H9 (cell line): ENCODE measurements at regions not wholly inside any gene's neighbourhood (a gene's known extent, or its start where the extent isn't known, plus 50 kb on each side); places are given as distances from the start of the nearest gene placed in this dataset.

Source experiments
- DNase-seq: peaks from one replicate; pipeline ENCODE4 v3.0.0-alpha.2; 2017
- H2AFZ ChIP-seq: one replicate; pipeline ENCODE4 v1.6.1; 2013; ENCODE audit warnings: mild to moderate bottlenecking, low read length, control low read depth, moderate library complexity
- H2AK5ac ChIP-seq: 2 replicates; pipeline ENCODE4 v1.6.1; 2013; ENCODE audit warnings: low read length, control low read depth, mixed read lengths; ENCODE audit not compliant: insufficient read length
- H2BK120ac ChIP-seq: one replicate; pipeline ENCODE4 v1.6.1; 2013; ENCODE audit warnings: low read depth, mild to moderate bottlenecking, low read length, control low read depth, inconsistent platforms; ENCODE audit not compliant: poor library complexity, severe bottlenecking
- H2BK12ac ChIP-seq: 2 replicates; pipeline ENCODE4 v1.6.1; 2013; ENCODE audit warnings: low read length, control low read depth, mixed read lengths, low read depth; ENCODE audit not compliant: insufficient read length
- H2BK15ac ChIP-seq: 2 replicates; pipeline ENCODE4 v1.6.1; 2013; ENCODE audit warnings: low read depth, low read length, control low read depth
- H2BK20ac ChIP-seq: one replicate; pipeline ENCODE4 v1.6.1; 2013; ENCODE audit warnings: low read depth, mild to moderate bottlenecking, low read length, control low read depth, inconsistent platforms; ENCODE audit not compliant: poor library complexity, severe bottlenecking
- H2BK5ac ChIP-seq: 2 replicates; pipeline ENCODE4 v1.6.1; 2013; ENCODE audit warnings: low read length, control low read depth, mixed read lengths; ENCODE audit not compliant: insufficient read length
- H3K14ac ChIP-seq: 2 replicates; pipeline ENCODE4 v1.6.1; 2013; ENCODE audit warnings: low read length, control low read depth; ENCODE audit not compliant: insufficient read depth
- H3K18ac ChIP-seq: 2 replicates; pipeline ENCODE4 v1.6.1; 2013; ENCODE audit warnings: low read depth, mild to moderate bottlenecking, mixed read lengths, low read length, control low read depth; ENCODE audit not compliant: insufficient read length
- H3K23ac ChIP-seq: 2 replicates; pipeline ENCODE4 v1.6.1; 2013; ENCODE audit warnings: low read length, control low read depth, mixed read lengths, low read depth; ENCODE audit not compliant: insufficient read length
- H3K23me2 ChIP-seq: 2 replicates; pipeline ENCODE4 v1.6.1; 2013; ENCODE audit warnings: low read depth, mild to moderate bottlenecking, mixed read lengths, low read length, control low read depth; ENCODE audit not compliant: insufficient read length, poor library complexity, severe bottlenecking
- H3K27ac ChIP-seq: 2 replicates; pipeline ENCODE4 v1.5.1; 2013; ENCODE audit warnings: low read length, control low read depth, mixed read lengths, low read depth; ENCODE audit not compliant: insufficient read length
- H3K27me3 ChIP-seq: 2 replicates; pipeline ENCODE4 v1.6.1; 2013; ENCODE audit warnings: low read length, control low read depth, inconsistent platforms; ENCODE audit not compliant: insufficient read depth
- H3K4ac ChIP-seq: 2 replicates; pipeline ENCODE4 v1.6.1; 2013; ENCODE audit warnings: low read depth, mild to moderate bottlenecking, control low read depth, inconsistent platforms, low read length, moderate library complexity
- H3K4me1 ChIP-seq: 2 replicates; pipeline ENCODE4 v1.6.1; 2013; ENCODE audit warnings: low read length, control low read depth, inconsistent platforms; ENCODE audit not compliant: insufficient read depth
- H3K4me2 ChIP-seq: 2 replicates; pipeline ENCODE4 v1.6.1; 2013; ENCODE audit warnings: low read length, control low read depth, mixed read lengths; ENCODE audit not compliant: insufficient read length, insufficient read depth
- H3K56ac ChIP-seq: 2 replicates; pipeline ENCODE4 v1.6.1; 2013; ENCODE audit warnings: low read depth, mild to moderate bottlenecking, mixed read lengths, low read length, control low read depth; ENCODE audit not compliant: insufficient read length
- H3K79me1 ChIP-seq: 2 replicates; pipeline ENCODE4 v1.6.1; 2013; ENCODE audit warnings: low read depth, mild to moderate bottlenecking, moderate library complexity, low read length, control low read depth, inconsistent platforms; ENCODE audit not compliant: insufficient read depth, poor library complexity, severe bottlenecking
- H3K79me2 ChIP-seq: 2 replicates; pipeline ENCODE4 v1.6.1; 2013; ENCODE audit warnings: low read length, control low read depth, inconsistent platforms; ENCODE audit not compliant: insufficient read depth
- H3K9ac ChIP-seq: 2 replicates; pipeline ENCODE4 v1.6.1; 2013; ENCODE audit warnings: low read length, control low read depth, mixed read lengths; ENCODE audit not compliant: insufficient read length; ENCODE audit errors: extremely low read depth
- H3K9me3 ChIP-seq: one replicate; pipeline ENCODE4 v1.6.1; 2013; ENCODE audit warnings: low read depth, low read length, inconsistent platforms; ENCODE audit not compliant: control insufficient read depth
- H3T11ph ChIP-seq: one replicate; pipeline ENCODE4 v1.6.1; 2013; ENCODE audit warnings: mild to moderate bottlenecking, low read length, control low read depth, inconsistent platforms
- H4K20me1 ChIP-seq: one replicate; pipeline ENCODE4 v1.6.1; 2013; ENCODE audit not compliant: control insufficient read depth, insufficient read length, insufficient read depth
- H4K5ac ChIP-seq: 2 replicates; pipeline ENCODE4 v1.6.1; 2013; ENCODE audit warnings: low read depth, mild to moderate bottlenecking, mixed read lengths, low read length, control low read depth; ENCODE audit not compliant: insufficient read length
- H4K8ac ChIP-seq: replicated peaks from 2 replicates; pipeline ENCODE4 v1.6.1; 2013; ENCODE audit warnings: low read length, control low read depth, mixed read lengths, low read depth; ENCODE audit not compliant: insufficient read length
- H4K91ac ChIP-seq: 2 replicates; pipeline ENCODE4 v1.6.1; 2013; ENCODE audit warnings: low read depth, mild to moderate bottlenecking, moderate library complexity, mixed read lengths, low read length, control low read depth; ENCODE audit not compliant: insufficient read length
- H3K27ac Mint-ChIP-seq, 3 experiments: 2 replicates in 2 of 3; 3 replicates in 1 of 3; pipeline ENCODE4 v1.8.0; 2020 to 2021; ENCODE audit warnings: mixed read lengths in 3 of 3, mild to moderate bottlenecking in 1 of 3, moderate library complexity in 1 of 3
- H3K27me3 Mint-ChIP-seq: 2 replicates; pipeline ENCODE4 v1.8.0; 2021; ENCODE audit warnings: low read depth, mild to moderate bottlenecking, moderate library complexity, mixed read lengths
- H3K36me3 Mint-ChIP-seq, 3 experiments: 2 replicates in 2 of 3; 3 replicates in 1 of 3; pipeline ENCODE4 v1.8.0; 2020 to 2021; ENCODE audit warnings: low read depth in 3 of 3, mixed read lengths in 3 of 3; ENCODE audit not compliant: insufficient read depth in 1 of 3
- H3K4me1 Mint-ChIP-seq, 2 experiments: 2 replicates each; pipeline ENCODE4 v1.8.0; 2020; ENCODE audit warnings: mixed read lengths in 2 of 2
- H3K4me3 Mint-ChIP-seq, 2 experiments: 2 replicates in 1 of 2; 3 replicates in 1 of 2; pipeline ENCODE4 v1.8.0; 2020 to 2021; ENCODE audit warnings: mild to moderate bottlenecking in 2 of 2, mixed read lengths in 2 of 2, moderate library complexity in 1 of 2
- H3K9me3 Mint-ChIP-seq, 2 experiments: 2 replicates in 1 of 2; 3 replicates in 1 of 2; pipeline ENCODE4 v1.8.0; 2020; ENCODE audit warnings: mild to moderate bottlenecking in 2 of 2, mixed read lengths in 2 of 2, moderate library complexity in 1 of 2
- CTCF ChIP-seq: fragments of 200-600 bp; sonication (generic); conservative IDR thresholded peaks from 3 replicates; pipeline ENCODE4 v1.8.0; 2021; ENCODE audit warnings: antibody characterized with exemption, mild to moderate bottlenecking
- WGBS: extraction: QIAGEN DNeasy Blood & Tissue Kit; methylation state at CpG from one replicate; pipeline ENCODE4 v1.1.7; 2013; ENCODE audit warnings: missing lambda C conversion rate, low lambda C conversion rate, mixed read lengths; ENCODE audit not compliant: insufficient read length; ENCODE audit errors: extremely low coverage; 5-methylcytosine and 5-hydroxymethylcytosine counted together

GRCh38 chr3:30075514-30075913 lies 530.9 kb upstream of the TGFBR2 start:
- no peak for TF ChIP-seq CTCF
- H4K20me1 ChIP-seq = no peaks in the 10 kb centered on the region
- no peak for DNase-seq
- Mint-ChIP-seq H3K36me3 (no peaks in the 10 kb centered on the region; a peak in 1 of 7 replicates), H3K4me3 (no peak overlapping the region), H3K9me3 (no peaks in the 10 kb centered on the region; a peak in 2 of 5 replicates), H3K4me1 (no peaks in the 10 kb centered on the region), H3K27ac (no peak overlapping the region), H3K27me3 (peaks cover 55% of the 10 kb centered on the region)
- H3K4me1 ChIP-seq = no peaks in the 10 kb centered on the region
- no peaks in the 10 kb centered on the region for H3K79me2 ChIP-seq
- no peak overlapping the region for H3K9ac ChIP-seq
- H3K23ac ChIP-seq = no peak overlapping the region
- H2AFZ ChIP-seq = no peak overlapping the region
- H4K8ac ChIP-seq = no peak overlapping the region
- no peak overlapping the region for H2BK20ac ChIP-seq
- no peak overlapping the region for H2BK120ac ChIP-seq
- no peak overlapping the region for H3T11ph ChIP-seq
- H3K79me1 ChIP-seq = no peaks in the 10 kb centered on the region
- no peak overlapping the region for H3K4ac ChIP-seq
- H3K27me3 ChIP-seq = peaks cover 13% of the 10 kb centered on the region; the same call in 1 of the 2 replicates
- no peak overlapping the region for H3K18ac ChIP-seq
- H2BK12ac ChIP-seq = no peak overlapping the region
- no peak overlapping the region for H2BK15ac ChIP-seq
- H3K4me2 ChIP-seq = no peak overlapping the region
- no peak overlapping the region for H2AK5ac ChIP-seq
- no peak overlapping the region for H4K5ac ChIP-seq
- no peak overlapping the region for H2BK5ac ChIP-seq
- WGBS = no CpG with 5 or more reads among the region's 2 CpGs
- no peak overlapping the region for H3K56ac ChIP-seq
- H3K23me2 ChIP-seq = no peaks in the 10 kb centered on the region
- H4K91ac ChIP-seq = no peak overlapping the region
- H3K27ac ChIP-seq = no peak overlapping the region
- H3K14ac ChIP-seq = no peak overlapping the region
- no peaks in the 10 kb centered on the region for H3K9me3 ChIP-seq
